Fibroblast of skin of scalp (primary cell): ENCODE measurements at regions not wholly inside any gene's neighbourhood (a gene's known extent, or its start where the extent isn't known, plus 50 kb on each side); places are given as distances from the start of the nearest gene placed in this dataset.
A peak's percentile ranks its signal among the peaks of the same experiment; 100 is the strongest.

ENCODE experiments used
- DNase-seq: peaks from one replicate; pipeline ENCODE4 v3.0.0-alpha.2; 2013

GRCh38 chrX:27924718-27925117 is 56.5 kb downstream of the DCAF8L1 start:
- DNase-seq, result no peak

DNA sequence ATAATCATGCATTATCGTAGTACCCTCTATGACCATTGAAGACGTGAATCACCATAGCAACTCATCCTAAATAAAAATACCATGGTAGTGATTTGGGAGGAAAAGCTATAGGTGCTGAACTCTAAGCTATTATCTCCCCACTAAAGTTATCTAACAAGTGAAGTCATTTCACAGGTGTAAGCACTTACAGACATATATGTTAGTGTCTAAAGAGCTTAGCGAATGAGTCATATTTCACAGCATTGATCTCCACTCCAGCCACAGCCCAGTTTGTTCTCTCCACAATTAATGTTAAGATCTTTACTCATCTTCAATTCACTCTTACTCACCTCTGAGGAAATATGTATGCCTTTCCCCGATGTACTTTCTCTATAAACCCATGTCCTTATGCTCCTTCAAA is 57.0 kb downstream of the DCAF8L1 start:
- DNase-seq, result no peak

DNA sequence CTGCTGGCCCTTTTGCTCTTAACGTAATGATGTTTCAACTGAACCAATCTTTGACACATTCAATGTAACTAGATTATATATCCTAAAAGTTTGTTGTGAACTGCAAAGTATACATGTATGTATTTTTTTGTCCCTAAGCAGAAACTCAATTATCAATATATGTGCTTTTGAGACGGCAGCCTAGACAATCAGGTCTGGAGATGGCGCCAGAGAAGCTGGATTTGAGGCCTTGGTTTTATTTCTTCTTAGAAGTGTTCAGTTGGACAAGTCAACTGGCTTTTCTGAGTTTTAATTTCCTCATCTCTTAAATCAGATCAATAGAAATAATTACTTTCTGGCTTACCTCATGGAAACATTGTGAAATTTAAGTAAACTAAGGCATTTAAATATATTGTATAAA is 62.5 kb downstream of the DCAF8L1 start:
- DNase-seq, result peak; percentile 5

GRCh38 chrX:27917713-27918500 is 63.3 kb downstream of the DCAF8L1 start:
- DNase-seq, result no peak

GRCh38 chrX:27915617-27916016 is 65.6 kb downstream of the DCAF8L1 start:
- peak; percentile 13 for DNase-seq

DNA sequence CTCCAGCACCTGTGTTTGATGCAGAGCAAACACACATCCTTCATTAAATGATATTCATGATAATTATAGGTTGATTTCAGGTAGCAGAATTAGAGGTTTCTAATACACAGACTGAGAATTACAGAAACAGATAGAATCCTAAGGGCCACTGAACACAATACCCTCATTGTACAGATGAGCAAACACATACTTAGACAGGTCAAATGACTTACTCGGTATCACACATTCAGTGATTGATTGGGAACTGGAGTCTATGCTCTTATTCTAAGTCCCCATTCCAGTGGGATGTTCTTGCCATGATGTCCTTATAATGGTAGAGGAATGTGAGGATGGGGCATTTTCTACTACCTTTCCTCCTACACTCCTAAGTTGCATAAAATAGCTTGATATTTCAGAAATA is 70.8 kb downstream of the DCAF8L1 start:
- no peak for DNase-seq

DNA sequence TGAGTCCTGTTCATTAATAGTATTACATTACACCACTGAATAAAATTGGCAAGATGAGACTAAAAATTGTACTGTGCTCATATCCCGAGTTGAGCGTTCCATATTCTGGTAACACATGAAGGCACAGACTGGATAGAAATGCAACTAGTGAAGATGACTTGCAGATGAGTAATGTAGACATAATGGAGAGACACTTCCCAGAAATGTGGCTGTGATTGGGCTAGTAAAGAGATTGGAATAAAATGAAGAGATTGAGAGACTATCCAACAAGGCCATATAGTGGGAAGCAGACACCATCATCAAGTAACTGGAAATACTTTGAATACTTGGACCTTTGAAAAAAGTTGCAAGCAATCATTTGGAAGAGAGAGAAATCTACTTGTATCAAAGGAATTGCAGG is 77.3 kb downstream of the DCAF8L1 start:
- peak; percentile 36 for DNase-seq

- DNase-seq, result no peak
Measured at GRCh38 chrX:27893871-27894270, 86.1 kb downstream of the MAGEB10 start.

GRCh38 chrX:27893211-27893610 is 85.4 kb downstream of the MAGEB10 start:
- DNase-seq, result no peak

DNA sequence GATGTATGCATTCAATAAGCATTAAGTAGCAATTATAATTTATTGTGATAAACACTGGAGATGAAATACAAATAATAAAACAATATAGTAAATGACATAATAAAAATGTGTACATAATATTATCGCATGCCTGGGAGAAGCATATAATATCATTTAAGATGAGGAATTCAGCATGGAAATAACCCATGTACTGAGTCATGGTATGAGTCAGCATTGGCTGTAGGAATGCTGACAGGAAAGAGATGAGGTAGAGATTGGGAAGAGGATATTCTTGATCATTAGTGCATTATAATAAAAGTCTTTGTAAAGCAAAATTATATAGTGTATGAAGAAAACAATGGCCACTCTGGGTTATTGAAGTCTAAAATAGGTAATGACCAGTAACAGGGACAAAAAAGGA is 82.8 kb downstream of the MAGEB10 start:
- DNase-seq, result peak; percentile 74

GRCh38 chrX:27889878-27890277 is 82.1 kb downstream of the MAGEB10 start:
- DNase-seq, result no peak

DNA sequence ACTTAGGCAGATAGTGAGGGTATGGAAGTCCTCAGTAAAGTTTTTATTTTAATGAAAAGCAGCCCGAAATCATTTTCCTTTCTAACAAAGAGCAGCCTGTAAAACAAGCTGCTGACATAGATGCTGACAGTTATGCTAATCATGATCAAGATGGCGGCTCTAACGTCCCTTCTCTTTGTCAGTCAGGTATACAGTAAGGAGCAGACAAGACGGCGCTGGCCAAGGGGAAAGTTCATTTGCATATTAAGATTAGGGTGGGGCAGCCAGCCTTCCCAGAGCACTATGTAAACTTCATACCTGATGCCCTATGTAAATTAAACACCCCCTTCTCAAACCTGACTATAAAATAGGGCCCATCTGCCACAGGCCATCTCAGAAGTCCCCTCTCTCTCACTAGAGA is 76.9 kb downstream of the MAGEB10 start:
- DNase-seq, result no peak

- no peak for DNase-seq
Measured at GRCh38 chrX:27883468-27884092, 75.8 kb downstream of the MAGEB10 start.

DNA sequence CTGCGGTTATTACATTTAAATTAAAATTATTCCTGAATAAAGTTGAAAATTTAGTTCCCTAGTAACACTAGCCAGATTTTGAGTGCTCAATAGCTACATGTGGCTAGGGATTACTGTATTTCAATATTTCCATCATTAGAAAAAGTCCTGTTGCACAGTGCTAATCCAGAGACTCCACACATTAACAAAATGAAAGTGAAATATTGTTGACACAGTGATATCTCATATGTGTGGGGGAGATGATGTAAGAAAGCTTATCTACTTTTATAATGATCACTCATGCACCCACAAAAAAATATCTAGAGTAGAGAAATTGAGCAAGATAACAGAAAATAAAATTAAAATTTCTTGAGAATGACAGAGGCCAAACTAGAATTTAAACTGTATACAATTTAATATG is 74.9 kb downstream of the MAGEB10 start:
- no peak for DNase-seq

DNA sequence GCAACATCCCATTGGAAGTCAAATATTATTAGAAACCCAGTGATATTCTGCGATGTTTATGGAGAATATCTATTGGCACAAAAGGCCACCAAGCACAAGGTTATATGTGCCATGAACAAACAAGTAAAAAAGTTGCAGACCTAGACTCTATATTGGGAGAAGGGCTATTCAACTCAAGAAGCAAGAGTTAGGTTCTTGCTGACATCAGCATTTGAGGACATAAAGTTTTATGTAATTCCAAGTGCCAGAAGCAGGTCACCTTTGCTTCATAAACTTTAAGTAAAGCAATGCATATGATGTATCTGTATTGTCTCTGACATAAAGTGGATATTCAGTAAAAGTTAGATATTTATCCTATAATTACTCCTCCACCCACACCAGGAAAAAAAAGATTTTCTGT is 71.1 kb downstream of the MAGEB10 start:
- DNase-seq, result no peak
